K562 (cell line): ENCODE measurements at regions not wholly inside any gene's neighbourhood (a gene's known extent, or its start where the extent isn't known, plus 50 kb on each side); places are given as distances from the start of the nearest gene placed in this dataset.

Source experiments
- HOXB6 ChIP-seq: fragments of 250-450 bp; sonication (Bioruptor Pico); IDR thresholded peaks from 2 replicates; pipeline ENCODE4 v1.5.1; 2022; ENCODE audit warnings: mild to moderate bottlenecking, borderline replicate concordance
- ILF3 ChIP-seq: fragments of 450-650 bp; IDR thresholded peaks from 2 replicates; pipeline ENCODE4 v1.6.1; 2018; ENCODE audit warnings: antibody characterized with exemption, mild to moderate bottlenecking, moderate library complexity, borderline replicate concordance
- MIER1 ChIP-seq: fragments of 450-650 bp; IDR thresholded peaks from 2 replicates; pipeline ENCODE4 v1.6.1; 2016; ENCODE audit warnings: antibody characterized with exemption, mild to moderate bottlenecking, low read depth
- POLR3G ChIP-seq: IDR thresholded peaks from 2 replicates; pipeline ENCODE4 v1.6.1; 2011; ENCODE audit not compliant: insufficient read length, insufficient replicate concordance; ENCODE audit errors: extremely low read depth
- RAD51 ChIP-seq: fragments of 450-650 bp; IDR thresholded peaks from 2 replicates; pipeline ENCODE4 v1.7.1; 2016; ENCODE audit warnings: low read depth, mild to moderate bottlenecking, borderline replicate concordance
- ZBTB17 ChIP-seq: fragments of 450-650 bp; formaldehyde crosslinking; IDR thresholded peaks from 2 replicates; pipeline ENCODE4 v1.4.0; 2020; ENCODE audit warnings: mild to moderate bottlenecking
- ZNF143 ChIP-seq: sonication (generic); formaldehyde crosslinking; IDR thresholded peaks from 2 replicates; pipeline ENCODE4 v1.9.0; 2022; ENCODE audit warnings: mild to moderate bottlenecking, missing genetic modification reagents
- TF ChIP-seq, protein P1 (sequence below), 2 experiments: fragments of 450-650 bp in 1 of 2; sonication (generic) in 1 of 2; formaldehyde crosslinking; conservative IDR thresholded peaks; 2 replicates each; pipeline versions ENCODE4 v1.4.0 to v1.8.1; 2020 to 2022; ENCODE audit warnings: mild to moderate bottlenecking in 1 of 2, missing genetic modification reagents in 1 of 2
- TF ChIP-seq, protein P2 (sequence below), 2 experiments: fragments of 150-350 bp in 1 of 2; IDR thresholded peaks; 2 replicates each; pipeline ENCODE4 v1.6.1; 2012 to 2016; ENCODE audit warnings: low read depth in 2 of 2, low read length in 2 of 2, mild to moderate bottlenecking in 1 of 2, moderate library complexity in 1 of 2
- TF ChIP-seq, protein P3 (sequence below): fragments of 450-650 bp; IDR thresholded peaks from 2 replicates; pipeline ENCODE4 v1.6.1; 2018; ENCODE audit not compliant: partially characterized antibody

DNA sequence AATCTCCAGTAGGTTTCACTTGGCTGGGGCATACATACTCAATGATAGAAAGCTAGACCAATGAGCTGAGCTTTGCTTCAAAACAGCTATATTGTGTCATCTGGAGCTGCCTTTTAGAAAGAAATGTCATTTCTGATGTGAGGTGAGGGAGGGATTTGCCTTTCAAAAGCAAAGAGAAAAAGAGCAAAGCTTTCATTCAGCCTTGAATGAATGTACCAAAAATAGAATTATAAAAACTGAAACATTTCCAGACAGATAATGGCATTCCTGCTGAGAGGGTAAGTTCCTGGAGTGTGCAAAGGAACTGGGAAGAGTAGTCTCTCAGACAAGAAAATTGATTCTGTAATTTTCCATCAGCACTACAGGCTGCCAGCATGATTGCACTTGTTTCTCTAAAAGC, 710.0 kb downstream of the LRFN5 start (continued):
- TF ChIP-seq, protein P1, sequence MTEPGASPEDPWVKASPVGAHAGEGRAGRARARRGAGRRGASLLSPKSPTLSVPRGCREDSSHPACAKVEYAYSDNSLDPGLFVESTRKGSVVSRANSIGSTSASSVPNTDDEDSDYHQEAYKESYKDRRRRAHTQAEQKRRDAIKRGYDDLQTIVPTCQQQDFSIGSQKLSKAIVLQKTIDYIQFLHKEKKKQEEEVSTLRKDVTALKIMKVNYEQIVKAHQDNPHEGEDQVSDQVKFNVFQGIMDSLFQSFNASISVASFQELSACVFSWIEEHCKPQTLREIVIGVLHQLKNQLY (CRISPR knock-in tag; conservative IDR thresholded peaks at IDR 0.05): no peak
- TF ChIP-seq ILF3 (no peak), RAD51 (no peak), HOXB6 (no peak), ZNF143 (CRISPR knock-in tag) (no peak), ZBTB17 (CRISPR knock-in tag) (no peak), POLR3G (no peak), MIER1 (no peak)
- TF ChIP-seq, protein P2, sequence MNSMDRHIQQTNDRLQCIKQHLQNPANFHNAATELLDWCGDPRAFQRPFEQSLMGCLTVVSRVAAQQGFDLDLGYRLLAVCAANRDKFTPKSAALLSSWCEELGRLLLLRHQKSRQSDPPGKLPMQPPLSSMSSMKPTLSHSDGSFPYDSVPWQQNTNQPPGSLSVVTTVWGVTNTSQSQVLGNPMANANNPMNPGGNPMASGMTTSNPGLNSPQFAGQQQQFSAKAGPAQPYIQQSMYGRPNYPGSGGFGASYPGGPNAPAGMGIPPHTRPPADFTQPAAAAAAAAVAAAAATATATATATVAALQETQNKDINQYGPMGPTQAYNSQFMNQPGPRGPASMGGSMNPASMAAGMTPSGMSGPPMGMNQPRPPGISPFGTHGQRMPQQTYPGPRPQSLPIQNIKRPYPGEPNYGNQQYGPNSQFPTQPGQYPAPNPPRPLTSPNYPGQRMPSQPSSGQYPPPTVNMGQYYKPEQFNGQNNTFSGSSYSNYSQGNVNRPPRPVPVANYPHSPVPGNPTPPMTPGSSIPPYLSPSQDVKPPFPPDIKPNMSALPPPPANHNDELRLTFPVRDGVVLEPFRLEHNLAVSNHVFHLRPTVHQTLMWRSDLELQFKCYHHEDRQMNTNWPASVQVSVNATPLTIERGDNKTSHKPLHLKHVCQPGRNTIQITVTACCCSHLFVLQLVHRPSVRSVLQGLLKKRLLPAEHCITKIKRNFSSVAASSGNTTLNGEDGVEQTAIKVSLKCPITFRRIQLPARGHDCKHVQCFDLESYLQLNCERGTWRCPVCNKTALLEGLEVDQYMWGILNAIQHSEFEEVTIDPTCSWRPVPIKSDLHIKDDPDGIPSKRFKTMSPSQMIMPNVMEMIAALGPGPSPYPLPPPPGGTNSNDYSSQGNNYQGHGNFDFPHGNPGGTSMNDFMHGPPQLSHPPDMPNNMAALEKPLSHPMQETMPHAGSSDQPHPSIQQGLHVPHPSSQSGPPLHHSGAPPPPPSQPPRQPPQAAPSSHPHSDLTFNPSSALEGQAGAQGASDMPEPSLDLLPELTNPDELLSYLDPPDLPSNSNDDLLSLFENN (IDR thresholded peaks at IDR 0.05; ENCODE audit: low read depth in 2 of 2, low read length in 2 of 2): no peak
- TF ChIP-seq, protein P3, sequence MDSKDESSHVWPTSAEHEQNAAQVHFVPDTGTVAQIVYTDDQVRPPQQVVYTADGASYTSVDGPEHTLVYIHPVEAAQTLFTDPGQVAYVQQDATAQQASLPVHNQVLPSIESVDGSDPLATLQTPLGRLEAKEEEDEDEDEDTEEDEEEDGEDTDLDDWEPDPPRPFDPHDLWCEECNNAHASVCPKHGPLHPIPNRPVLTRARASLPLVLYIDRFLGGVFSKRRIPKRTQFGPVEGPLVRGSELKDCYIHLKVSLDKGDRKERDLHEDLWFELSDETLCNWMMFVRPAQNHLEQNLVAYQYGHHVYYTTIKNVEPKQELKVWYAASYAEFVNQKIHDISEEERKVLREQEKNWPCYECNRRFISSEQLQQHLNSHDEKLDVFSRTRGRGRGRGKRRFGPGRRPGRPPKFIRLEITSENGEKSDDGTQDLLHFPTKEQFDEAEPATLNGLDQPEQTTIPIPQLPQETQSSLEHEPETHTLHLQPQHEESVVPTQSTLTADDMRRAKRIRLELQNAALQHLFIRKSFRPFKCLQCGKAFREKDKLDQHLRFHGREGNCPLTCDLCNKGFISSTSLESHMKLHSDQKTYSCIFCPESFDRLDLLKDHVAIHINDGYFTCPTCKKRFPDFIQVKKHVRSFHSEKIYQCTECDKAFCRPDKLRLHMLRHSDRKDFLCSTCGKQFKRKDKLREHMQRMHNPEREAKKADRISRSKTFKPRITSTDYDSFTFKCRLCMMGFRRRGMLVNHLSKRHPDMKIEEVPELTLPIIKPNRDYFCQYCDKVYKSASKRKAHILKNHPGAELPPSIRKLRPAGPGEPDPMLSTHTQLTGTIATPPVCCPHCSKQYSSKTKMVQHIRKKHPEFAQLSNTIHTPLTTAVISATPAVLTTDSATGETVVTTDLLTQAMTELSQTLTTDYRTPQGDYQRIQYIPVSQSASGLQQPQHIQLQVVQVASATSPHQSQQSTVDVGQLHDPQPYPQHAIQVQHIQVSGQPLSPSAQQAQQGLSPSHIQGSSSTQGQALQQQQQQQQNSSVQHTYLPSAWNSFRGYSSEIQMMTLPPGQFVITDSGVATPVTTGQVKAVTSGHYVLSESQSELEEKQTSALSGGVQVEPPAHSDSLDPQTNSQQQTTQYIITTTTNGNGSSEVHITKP: no peak
- TF ChIP-seq, all 486 proteins: peak for 0
